ENCODE measurements at regions not wholly inside any gene's neighbourhood (a gene's known extent, or its start where the extent isn't known, plus 50 kb on each side); places are given as distances from the start of the nearest gene placed in this dataset.

DNA sequence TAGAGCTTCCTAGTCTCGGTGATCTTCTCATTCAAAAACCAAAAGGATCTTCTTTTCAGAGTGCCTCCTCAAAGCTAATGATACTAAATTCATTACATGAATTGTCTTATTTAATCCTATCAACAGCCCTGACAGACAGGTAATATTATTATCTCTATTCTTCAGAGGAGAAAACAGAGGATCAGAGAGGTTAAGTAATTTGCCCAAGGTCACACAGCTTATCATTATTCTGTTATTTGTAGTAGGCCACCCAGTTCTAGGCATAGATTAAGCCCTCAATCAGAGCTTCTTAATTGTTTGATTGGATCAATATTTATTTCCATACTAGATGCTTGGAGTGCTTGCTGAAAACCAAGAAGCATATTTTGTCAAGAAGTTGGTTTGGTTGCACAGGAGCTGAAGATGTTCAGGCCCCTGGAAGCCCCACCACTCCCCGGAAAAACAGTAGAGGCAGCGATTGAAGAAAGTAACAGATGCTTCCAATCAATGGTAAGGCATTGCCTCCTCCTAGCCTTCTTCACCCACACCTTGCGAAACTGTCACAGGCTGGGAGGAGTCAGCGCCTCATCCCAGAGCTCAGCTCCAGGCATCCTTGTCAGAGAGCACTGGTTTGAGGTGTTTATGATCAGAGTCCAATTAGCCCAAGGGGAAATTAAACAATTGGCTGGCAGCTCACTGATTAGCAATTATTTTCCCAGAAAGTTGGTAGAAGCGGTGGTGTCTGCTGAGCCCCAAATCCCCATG lies 487.2 kb downstream of the BCL11A start:
- no peak overlapping the region for H2BK5ac ChIP-seq (ENCODE audit: low read depth, low read length)
- no peak overlapping the region for H3K18ac ChIP-seq (ENCODE audit: extremely low read depth, low read length)
- H4K5ac ChIP-seq (ENCODE audit: insufficient read length, low read depth, low read length): no peak overlapping the region
- no peaks in the 10 kb centered on the region for H3K79me1 ChIP-seq (ENCODE audit: low read depth, low read length)
- H2BK120ac ChIP-seq (replicated peaks; ENCODE audit: low read depth, low read length): no peak overlapping the region
- H2BK15ac ChIP-seq (ENCODE audit: low read length): no peak overlapping the region
- no peak overlapping the region for H3K56ac ChIP-seq (replicated peaks; ENCODE audit: insufficient read length, low read depth, low read length)
- H2AFZ ChIP-seq (ENCODE audit: low read length): no peak overlapping the region
- no peak overlapping the region for H3K4me3 ChIP-seq (ENCODE audit: extremely low read depth in 1 of 4, insufficient read depth in 2 of 4, low read depth in 3 of 4, low read length in 4 of 4)
- H3K23ac ChIP-seq (ENCODE audit: insufficient read length): no peak overlapping the region
- CTCF ChIA-PET (ENCODE audit: partially characterized antibody): interaction anchor here (0.6 to 1.5 kb wide), 4 partner anchors 12 to 526 kb away, joined by 3 to 8 read pairs (median 4); no protein-coding TSS in a partner anchor
- peaks cover 0 to 2% (median 0%) of the 10 kb centered on the region in 4 experiments; a peak in 3 of 7 replicates for H3K4me1 ChIP-seq (replicated peaks in 1 of 4; ENCODE audit: control insufficient read depth in 3 of 4, insufficient read depth in 4 of 4, low read length in 3 of 4)
- no peak overlapping the region for H2BK20ac ChIP-seq (ENCODE audit: low read length)
- H3K27ac ChIP-seq (ENCODE audit: low read depth, low read length): no peak overlapping the region
- no peak overlapping the region for H3K14ac ChIP-seq (ENCODE audit: insufficient read length)
- H3K27me3 ChIP-seq (replicated peaks in 1 of 4; ENCODE audit: control insufficient read depth in 3 of 4, extremely low read depth in 1 of 4, insufficient read depth in 3 of 4, low read length in 3 of 4): no peaks in the 10 kb centered on the region
- H2AK5ac ChIP-seq (ENCODE audit: low read depth, low read length): no peak overlapping the region
- TF ChIP-seq KDM1A (IDR thresholded peaks at IDR 0.05; ENCODE audit: borderline replicate concordance, low read length) (peak; percentile 77), POU5F1 (IDR thresholded peaks at IDR 0.05; ENCODE audit: low read depth, low read length) (no peak), NRF1 (IDR thresholded peaks at IDR 0.05; ENCODE audit: low read depth, low read length) (no peak)
- no peaks in the 10 kb centered on the region for H3K36me3 ChIP-seq (ENCODE audit: control insufficient read depth in 2 of 4, insufficient read depth in 4 of 4, low read length in 3 of 4)
- H3K4me2 ChIP-seq (ENCODE audit: insufficient read depth in 1 of 2, low read depth in 2 of 2, low read length in 2 of 2): no peak overlapping the region
- H4K8ac ChIP-seq (ENCODE audit: extremely low read depth, insufficient read depth, low read length): no peak overlapping the region
- DNase-seq (ENCODE audit: low read depth in 1 of 2, low spot score in 2 of 2) (no peak), FAIRE-seq (no peak)
- 90% methylated on average over 6 of the region's 6 CpGs; no CpG with 5 or more reads in 1 of the 2 experiments for WGBS, 2 experiments (ENCODE audit: extremely low coverage in 1 of 2, insufficient coverage in 1 of 2, insufficient read length in 1 of 2, insufficient replicate concordance in 2 of 2, low coverage in 1 of 2, low lambda C conversion rate in 2 of 2, missing lambda C conversion rate in 1 of 2)
- H3K79me2 ChIP-seq (ENCODE audit: control insufficient read depth in 1 of 2, insufficient read depth in 2 of 2, low read length in 2 of 2): no peaks in the 10 kb centered on the region
- H2BK12ac ChIP-seq (ENCODE audit: low read depth, low read length): no peak overlapping the region
- no peaks in the 10 kb centered on the region for H3K9me3 ChIP-seq (ENCODE audit: insufficient read depth in 2 of 2, low read depth in 1 of 2, low read length in 1 of 2)
- H4K91ac ChIP-seq (replicated peaks; ENCODE audit: insufficient read length, low read length): no peak overlapping the region
- no peak overlapping the region for H3K4ac ChIP-seq (replicated peaks; ENCODE audit: insufficient read length, low read depth, low read length)
- H3K23me2 ChIP-seq (ENCODE audit: low read depth, low read length): no peaks in the 10 kb centered on the region
- no peaks in the 10 kb centered on the region for H4K20me1 ChIP-seq (replicated peaks in 1 of 2; ENCODE audit: control insufficient read depth in 1 of 2, insufficient read depth in 2 of 2, low read length in 2 of 2)
- no peak overlapping the region for H3K9ac ChIP-seq (replicated peaks in 1 of 4; ENCODE audit: extremely low read depth in 1 of 4, low read depth in 3 of 4, low read length in 3 of 4)
- POLR2A ChIA-PET (ENCODE audit: partially characterized antibody): no interaction called here
